NB4 (cell line): ENCODE measurements at regions not wholly inside any gene's neighbourhood (a gene's known extent, or its start where the extent isn't known, plus 50 kb on each side); places are given as distances from the start of the nearest gene placed in this dataset.
A peak's percentile ranks its signal among the peaks of the same experiment; 100 is the strongest.

ENCODE experiments used
- DNase-seq: peaks from one replicate; pipeline ENCODE4 v3.0.0; 2010; ENCODE audit warnings: low read depth
- H3K4me3 ChIP-seq: one replicate; pipeline ENCODE4 v1.5.1; 2011; ENCODE audit warnings: mild to moderate bottlenecking, low read depth, low read length, moderate library complexity
- CTCF ChIP-seq: IDR thresholded peaks from one replicate; pipeline ENCODE4 v1.5.1; 2012; ENCODE audit warnings: low read depth, low read length
- MAX ChIP-seq: IDR thresholded peaks from 2 replicates; pipeline ENCODE4 v1.6.1; 2011; ENCODE audit warnings: low read depth, low read length
- MYC ChIP-seq: IDR thresholded peaks from 2 replicates; pipeline ENCODE4 v1.6.1; 2011; ENCODE audit warnings: low read depth, low read length
- POLR2A ChIP-seq: IDR thresholded peaks from 2 replicates; pipeline ENCODE4 v1.6.1; 2011; ENCODE audit warnings: mild to moderate bottlenecking; ENCODE audit not compliant: insufficient read length; ENCODE audit errors: extremely low read depth

- DNase-seq = no peak
- H3K4me3 ChIP-seq = no peak overlapping the region
- TF ChIP-seq MAX = no peak
- TF ChIP-seq CTCF = no peak
- no peak for TF ChIP-seq POLR2A
- no peak for TF ChIP-seq MYC
These were observed 110.5 kb upstream of the CPEB4 start for GRCh38 chr5:173777674-173778073.

GRCh38 chr5:173778152-173778782, 109.9 kb upstream of the CPEB4 start:
- H3K4me3 ChIP-seq = peak overlapping the region; percentile 49
- DNase-seq = peak; percentile 79
- TF ChIP-seq POLR2A (no peak), CTCF (no peak), MYC (no peak), MAX (no peak)

- peak overlapping the region; percentile 49 for H3K4me3 ChIP-seq
- no peak for TF ChIP-seq MAX
- no peak for TF ChIP-seq MYC
- TF ChIP-seq CTCF = no peak
- no peak for TF ChIP-seq POLR2A
- DNase-seq = peak; percentile 54
These were observed 109.3 kb upstream of the CPEB4 start for GRCh38 chr5:173778784-173779304.

GRCh38 chr5:173780235-173781234, 107.6 kb upstream of the CPEB4 start:
- no peak for TF ChIP-seq MAX
- no peak for TF ChIP-seq POLR2A
- no peak for TF ChIP-seq CTCF
- no peak for TF ChIP-seq MYC
- H3K4me3 ChIP-seq = no peak overlapping the region
- DNase-seq = no peak

GRCh38 chr5:173781432-173781815, 106.7 kb upstream of the CPEB4 start:
- DNase-seq = no peak
- TF ChIP-seq CTCF (no peak), MAX (no peak), POLR2A (no peak), MYC (no peak)
- no peak overlapping the region for H3K4me3 ChIP-seq
